Adrenal gland (tissue), 9 donors: ENCODE measurements at regions not wholly inside any gene's neighbourhood (a gene's known extent, or its start where the extent isn't known, plus 50 kb on each side); places are given as distances from the start of the nearest gene placed in this dataset.

ENCODE experiments used
- DNase-seq, 7 donors: peaks; one replicate each; pipeline ENCODE4 v3.0.0-alpha.2; 2019 to 2020
- H3K27ac ChIP-seq, 5 donors: fragments of 200-600 bp; sonication (generic) in 4 of 5; 1 replicate in 3 of 5; 2 replicates in 2 of 5; pipeline versions ENCODE4 v1.5.1 to v1.8.0; 2016 to 2020; ENCODE audit warnings: mild to moderate bottlenecking in 1 of 5
- H3K27me3 ChIP-seq: fragments of 200-600 bp; 2 replicates; pipeline ENCODE4 v1.8.0; 2021
- H3K36me3 ChIP-seq, 2 donors: fragments of 200-600 bp; replicated peaks in 1 of 2; 1 replicate in 1 of 2; 2 replicates in 1 of 2; pipeline versions ENCODE4 v1.5.1 to v1.8.0; 2018 to 2022
- H3K4me1 ChIP-seq, 2 donors: fragments of 200-600 bp; replicated peaks in 1 of 2; 1 replicate in 1 of 2; 2 replicates in 1 of 2; pipeline versions ENCODE4 v1.5.1 to v1.8.0; 2018 to 2021
- H3K4me3 ChIP-seq, 4 donors: fragments of 200-600 bp; sonication (generic) in 3 of 4; one replicate each; pipeline ENCODE4 v1.5.1; 2016 to 2018
- H3K9me3 ChIP-seq, 3 donors: fragments of 200-600 bp; sonication (generic) in 1 of 3; replicated peaks in 1 of 3; 1 replicate in 2 of 3; 2 replicates in 1 of 3; pipeline versions ENCODE4 v1.5.1 to v1.8.0; 2016 to 2021
- POLR2A ChIP-seq, 2 donors: fragments of 450-650 bp; IDR thresholded peaks; one replicate each; pipeline ENCODE4 v1.6.1; 2017; ENCODE audit warnings: antibody characterized with exemption in 2 of 2, mild to moderate bottlenecking in 2 of 2, moderate library complexity in 1 of 2
- WGBS, 4 donors: extraction: QIAGEN DNeasy Blood & Tissue Kit in 2 of 4; methylation state at CpG; one replicate each; pipeline versions ENCODE4 v1.1.5 to v1.1.7; 2013 to 2017; 5-methylcytosine and 5-hydroxymethylcytosine counted together
- intact Hi-C, 2 donors: fragments of 100-400 bp; cut with DNase I; formaldehyde crosslinking; loops; one replicate each; pipeline versions ENCODE4 v1.14.1 to v1.15.0; 2022 to 2023
- TF ChIP-seq, protein P1 (sequence below), 6 experiments: fragments of 450-650 bp in 4 of 6; fragments of 200-600 bp in 2 of 6; sonication (generic) in 1 of 6; IDR thresholded peaks; 1 replicate in 5 of 6; 2 replicates in 1 of 6; pipeline versions ENCODE4 v1.5.1 to v1.8.0; 2016 to 2021; ENCODE audit warnings: antibody characterized with exemption in 6 of 6, mild to moderate bottlenecking in 2 of 6, moderate library complexity in 1 of 6
- donor health status: healthy with polysubstance abuse.
- donor health status: Bipolar disorder and iron deficiency.
- donor health status: DM: yes; HTN: yes; CAD: no.
- donor health status: DM: no; HTN: no; CAD: no.
- donor health status: DM: no; HTN: no; CAD: no.

- no peaks in the 10 kb centered on the region for H3K9me3 ChIP-seq
- 61 to 68% (median 64%) methylated on average over 6 of the region's 6 CpGs for WGBS, 4 donors
- no peaks in the 10 kb centered on the region for H3K36me3 ChIP-seq
- TF ChIP-seq, protein P1, sequence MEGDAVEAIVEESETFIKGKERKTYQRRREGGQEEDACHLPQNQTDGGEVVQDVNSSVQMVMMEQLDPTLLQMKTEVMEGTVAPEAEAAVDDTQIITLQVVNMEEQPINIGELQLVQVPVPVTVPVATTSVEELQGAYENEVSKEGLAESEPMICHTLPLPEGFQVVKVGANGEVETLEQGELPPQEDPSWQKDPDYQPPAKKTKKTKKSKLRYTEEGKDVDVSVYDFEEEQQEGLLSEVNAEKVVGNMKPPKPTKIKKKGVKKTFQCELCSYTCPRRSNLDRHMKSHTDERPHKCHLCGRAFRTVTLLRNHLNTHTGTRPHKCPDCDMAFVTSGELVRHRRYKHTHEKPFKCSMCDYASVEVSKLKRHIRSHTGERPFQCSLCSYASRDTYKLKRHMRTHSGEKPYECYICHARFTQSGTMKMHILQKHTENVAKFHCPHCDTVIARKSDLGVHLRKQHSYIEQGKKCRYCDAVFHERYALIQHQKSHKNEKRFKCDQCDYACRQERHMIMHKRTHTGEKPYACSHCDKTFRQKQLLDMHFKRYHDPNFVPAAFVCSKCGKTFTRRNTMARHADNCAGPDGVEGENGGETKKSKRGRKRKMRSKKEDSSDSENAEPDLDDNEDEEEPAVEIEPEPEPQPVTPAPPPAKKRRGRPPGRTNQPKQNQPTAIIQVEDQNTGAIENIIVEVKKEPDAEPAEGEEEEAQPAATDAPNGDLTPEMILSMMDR (IDR thresholded peaks at IDR 0.05) = no peak
- no peak for TF ChIP-seq POLR2A (IDR thresholded peaks at IDR 0.05)
- no peak overlapping the region for H3K27ac ChIP-seq
- intact Hi-C loops = no loop called here
- DNase-seq = no peak
- no peak overlapping the region for H3K4me3 ChIP-seq
- H3K4me1 ChIP-seq = no peaks in the 10 kb centered on the region
- H3K27me3 ChIP-seq = no peaks in the 10 kb centered on the region
Measured at GRCh38 chr20:24862606-24863005, 86.5 kb upstream of the CST7 start.

DNA sequence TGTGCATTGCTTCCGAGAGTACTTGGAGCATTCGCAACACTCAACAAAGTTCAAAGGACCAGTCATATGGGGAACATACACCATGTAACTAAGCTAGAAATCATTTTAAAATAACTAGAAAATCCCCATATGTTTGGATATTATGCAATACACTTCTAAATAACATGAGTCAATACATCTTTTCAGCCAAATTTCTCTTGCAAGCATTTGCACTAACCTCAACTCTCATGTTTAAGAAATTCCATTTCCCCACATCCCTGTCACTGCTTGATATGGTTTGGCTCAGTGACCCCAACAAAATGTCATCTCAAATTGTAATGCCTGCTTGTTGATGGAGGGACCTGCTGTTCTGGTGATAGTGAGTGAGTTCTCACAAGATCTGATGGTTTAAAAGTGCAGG is 85.7 kb upstream of the CST7 start:
- no peaks in the 10 kb centered on the region for H3K4me1 ChIP-seq
- intact Hi-C loops = no loop called here
- no peaks in the 10 kb centered on the region for H3K36me3 ChIP-seq
- TF ChIP-seq, protein P1 (IDR thresholded peaks at IDR 0.05) = no peak
- no peak for TF ChIP-seq POLR2A (IDR thresholded peaks at IDR 0.05)
- H3K27me3 ChIP-seq = no peaks in the 10 kb centered on the region
- DNase-seq = no peak
- H3K4me3 ChIP-seq = no peak overlapping the region
- no peak overlapping the region for H3K27ac ChIP-seq
- WGBS, 4 donors = 37 to 94% (median 70%) methylated on average over 2 of the region's 2 CpGs
- H3K9me3 ChIP-seq = no peaks in the 10 kb centered on the region

DNA sequence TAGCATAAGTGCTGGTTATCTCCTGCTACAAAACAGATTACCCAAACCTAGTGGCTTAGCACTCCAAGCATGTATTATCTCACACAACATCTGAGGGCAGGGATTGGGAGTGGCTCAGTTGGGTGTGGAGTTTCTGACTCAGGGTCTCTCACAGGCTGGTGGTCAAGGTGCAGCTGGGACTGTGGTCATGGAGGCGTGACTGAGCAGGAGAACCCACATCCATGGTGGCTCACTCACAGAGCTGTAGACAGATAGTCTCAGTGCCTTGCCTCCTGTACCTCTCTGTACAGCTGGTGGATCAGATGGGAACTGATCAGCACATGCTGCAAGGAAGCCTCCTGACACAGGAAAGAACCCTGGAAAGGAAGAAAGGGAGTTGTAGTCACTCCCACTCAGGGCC is 83.1 kb upstream of the CST7 start:
- no peaks in the 10 kb centered on the region for H3K4me1 ChIP-seq
- H3K9me3 ChIP-seq = no peaks in the 10 kb centered on the region
- H3K4me3 ChIP-seq = no peak overlapping the region
- DNase-seq = no peak
- H3K27ac ChIP-seq = no peak overlapping the region
- no peaks in the 10 kb centered on the region for H3K36me3 ChIP-seq
- WGBS, 4 donors = 82 to 100% (median 92%) methylated on average over 1 of the region's 1 CpG
- intact Hi-C loops = no loop called here
- H3K27me3 ChIP-seq = no peaks in the 10 kb centered on the region
- no peak for TF ChIP-seq POLR2A (IDR thresholded peaks at IDR 0.05)
- TF ChIP-seq, protein P1 (IDR thresholded peaks at IDR 0.05) = no peak

- no peaks in the 10 kb centered on the region for H3K9me3 ChIP-seq
- H3K4me1 ChIP-seq = no peaks in the 10 kb centered on the region
- TF ChIP-seq, protein P1 (IDR thresholded peaks at IDR 0.05) = no peak
- H3K27me3 ChIP-seq = no peaks in the 10 kb centered on the region
- no peak overlapping the region for H3K4me3 ChIP-seq
- no peak for DNase-seq
- no peaks in the 10 kb centered on the region for H3K36me3 ChIP-seq
- intact Hi-C loops = no loop called here
- no peak overlapping the region for H3K27ac ChIP-seq
- 83 to 92% (median 88%) methylated on average over 4 of the region's 4 CpGs for whole genome bisulfite sequencing, 4 donors
Measured at GRCh38 chr20:24866742-24867141, 82.3 kb upstream of the CST7 start.
